Stimulated activated CD4-positive, alpha-beta T cell treated with anti-CD3 and anti-CD28 coated beads, Interleukin-12 subunit alpha, Interleukin-12 subunit beta, amount 100 ng/mL, for 24 hours (primary cell): ENCODE measurements at regions not wholly inside any gene's neighbourhood (a gene's known extent, or its start where the extent isn't known, plus 50 kb on each side); places are given as distances from the start of the nearest gene placed in this dataset.

Experiments used
- DNase-seq, 2 experiments: peaks; one replicate each; pipeline ENCODE4 v3.0.0-alpha.2; 2020; ENCODE audit warnings: low read depth in 2 of 2

DNA sequence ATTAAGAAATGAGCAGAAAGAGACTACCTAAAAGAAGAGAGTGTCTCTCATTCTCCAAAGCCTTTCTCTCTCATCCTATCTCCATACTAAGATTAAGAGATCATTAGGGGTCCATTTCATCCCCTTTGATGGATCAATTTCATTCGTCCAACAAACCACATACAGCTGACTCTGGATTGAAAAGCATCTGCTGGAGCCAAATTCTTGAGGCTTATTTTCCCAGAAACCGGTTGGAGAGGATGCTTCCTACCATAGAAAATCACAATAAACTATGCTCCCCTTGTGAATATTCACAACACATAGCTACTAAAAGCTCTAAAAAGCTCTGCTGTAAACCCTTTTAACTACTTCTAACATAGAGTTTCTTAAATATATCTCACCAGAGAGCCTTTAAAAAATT is 755.0 kb upstream of the ZNF608 start:
- DNase-seq = no peak

DNA sequence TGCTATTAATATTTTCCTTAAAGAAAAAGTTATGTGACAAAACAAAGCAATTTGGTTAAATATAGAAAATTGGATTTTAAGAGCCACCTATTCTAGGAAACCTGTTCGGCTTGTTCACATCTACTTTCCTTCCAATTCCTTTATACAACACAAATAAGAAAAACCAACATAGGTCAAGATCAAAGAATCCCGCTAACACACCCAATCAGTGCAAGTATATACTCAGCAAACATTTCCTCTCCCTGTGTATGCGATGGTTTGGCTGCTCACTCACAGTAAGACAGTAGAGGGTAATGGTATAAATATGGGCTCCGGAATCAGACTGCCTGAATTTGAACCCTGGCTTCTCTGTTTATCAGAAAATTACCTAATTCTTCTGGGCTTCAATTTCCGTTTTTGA is 757.5 kb upstream of the ZNF608 start:
- no peak for DNase-seq

- DNase-seq = no peak
These were observed 758.7 kb upstream of the ZNF608 start for GRCh38 chr5:125505115-125505514.

- DNase-seq = no peak
These were observed 759.7 kb upstream of the ZNF608 start for GRCh38 chr5:125506124-125506523.

DNA sequence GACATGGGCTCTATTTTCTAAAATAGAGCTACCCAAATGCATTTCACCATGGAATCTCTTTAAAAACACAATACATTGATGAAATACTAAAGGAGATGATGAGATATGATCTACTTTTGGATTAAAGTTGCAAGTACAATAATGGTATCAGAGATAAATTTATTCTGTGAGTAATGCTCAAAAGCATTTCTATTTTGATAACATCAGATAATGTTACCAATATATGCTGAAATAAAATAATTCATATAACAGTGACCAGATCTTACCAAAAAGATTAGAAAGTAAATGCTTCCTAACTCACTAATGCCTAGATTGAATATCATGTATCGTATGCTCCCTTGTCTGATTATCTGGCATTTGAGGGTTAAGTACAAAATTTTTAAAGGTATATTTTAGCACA is 761.8 kb upstream of the ZNF608 start:
- no peak for DNase-seq

- DNase-seq = no peak
These were observed 764.2 kb upstream of the ZNF608 start for GRCh38 chr5:125510651-125511050.

- no peak for DNase-seq
These were observed 771.6 kb upstream of the ZNF608 start for GRCh38 chr5:125517973-125518550.

- DNase-seq = no peak
These were observed 774.9 kb upstream of the ZNF608 start for GRCh38 chr5:125521289-125521688.

DNA sequence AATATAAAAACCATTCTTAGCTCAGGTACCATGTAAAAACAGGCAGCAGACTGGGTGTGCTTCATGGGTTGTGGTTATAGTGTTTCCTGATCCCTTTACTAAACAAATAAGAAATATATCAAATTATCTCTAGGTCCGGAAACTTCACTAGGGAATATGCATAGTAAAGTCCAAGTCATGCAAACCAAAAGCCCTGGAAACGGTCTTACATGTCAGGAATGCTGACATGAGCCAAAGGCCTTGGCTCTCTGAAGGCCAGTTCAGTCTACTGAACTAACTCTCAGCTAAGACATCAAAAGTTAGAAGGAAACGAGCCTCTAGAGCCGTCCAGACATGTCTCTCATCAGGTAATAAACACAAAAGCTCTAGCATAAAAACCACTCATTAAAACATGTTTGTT is 778.9 kb upstream of the ZNF608 start:
- DNase-seq = no peak

DNA sequence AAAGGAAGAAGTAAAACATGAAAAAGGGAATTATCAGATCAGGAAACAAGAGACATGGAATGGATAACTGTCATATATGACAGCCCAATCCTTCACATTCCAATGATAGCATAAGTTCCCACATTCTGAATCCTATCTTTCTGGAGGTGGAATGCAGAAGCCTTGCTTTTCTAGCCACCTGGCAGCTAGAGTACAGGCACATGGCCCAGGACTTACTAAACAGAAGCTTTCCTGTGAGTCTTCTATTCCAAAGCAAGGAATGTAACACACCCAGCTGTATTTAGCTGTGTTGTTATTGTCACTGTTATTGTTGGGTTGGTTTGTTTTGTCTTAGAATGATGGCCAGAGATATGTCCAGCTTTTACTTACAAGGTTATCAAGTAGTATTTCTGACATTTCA is 780.5 kb upstream of the ZNF608 start:
- DNase-seq = no peak

DNA sequence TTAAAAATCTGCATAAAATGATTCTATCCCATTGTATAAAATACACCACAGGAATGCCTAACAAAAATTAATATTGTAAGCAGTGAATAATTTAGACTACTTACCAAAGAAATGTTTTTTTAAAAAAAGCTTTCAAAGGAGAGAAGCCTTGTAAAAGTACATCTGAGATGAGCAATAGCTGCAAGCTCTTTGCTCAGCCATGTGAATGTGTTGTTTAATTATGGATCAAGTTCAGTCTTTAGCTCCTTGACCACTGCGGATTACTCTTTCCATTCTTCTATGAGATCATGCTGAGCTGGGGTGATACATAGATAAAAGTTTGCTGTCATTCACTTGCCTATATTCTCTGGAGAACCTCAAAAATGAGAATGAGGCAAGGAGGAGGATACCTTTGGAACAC is 782.4 kb upstream of the ZNF608 start:
- DNase-seq = no peak

- DNase-seq = no peak
These were observed 784.6 kb upstream of the ZNF608 start for GRCh38 chr5:125530833-125531615.

GRCh38 chr5:125536095-125536494 is 789.7 kb upstream of the ZNF608 start:
- no peak for DNase-seq

- DNase-seq = no peak
These were observed 790.1 kb upstream of the ZNF608 start for GRCh38 chr5:125536582-125536981.

DNA sequence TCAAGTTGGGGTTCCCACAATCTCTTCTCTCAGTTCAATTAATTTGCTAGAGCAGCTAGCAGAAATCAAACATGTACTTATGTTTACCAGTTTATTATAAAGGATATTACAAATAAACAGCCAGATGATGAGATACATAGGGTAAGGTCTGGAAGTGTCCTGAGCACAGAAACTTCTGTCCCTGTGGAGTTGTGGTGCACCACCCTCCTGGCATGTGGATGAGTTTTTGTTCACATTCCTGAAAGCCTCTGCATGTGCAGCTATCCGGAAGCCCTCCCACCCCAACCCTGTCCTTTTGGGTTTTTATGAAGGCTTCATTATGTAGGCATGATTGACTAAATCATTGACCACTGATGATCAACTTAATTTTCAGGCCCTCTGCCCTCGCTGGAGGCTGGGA is 791.2 kb upstream of the ZNF608 start:
- DNase-seq = no peak

- DNase-seq = no peak
These were observed 792.0 kb upstream of the ZNF608 start for GRCh38 chr5:125538469-125538868.

- DNase-seq = no peak
These were observed 794.6 kb upstream of the ZNF608 start for GRCh38 chr5:125541085-125541484.

DNA sequence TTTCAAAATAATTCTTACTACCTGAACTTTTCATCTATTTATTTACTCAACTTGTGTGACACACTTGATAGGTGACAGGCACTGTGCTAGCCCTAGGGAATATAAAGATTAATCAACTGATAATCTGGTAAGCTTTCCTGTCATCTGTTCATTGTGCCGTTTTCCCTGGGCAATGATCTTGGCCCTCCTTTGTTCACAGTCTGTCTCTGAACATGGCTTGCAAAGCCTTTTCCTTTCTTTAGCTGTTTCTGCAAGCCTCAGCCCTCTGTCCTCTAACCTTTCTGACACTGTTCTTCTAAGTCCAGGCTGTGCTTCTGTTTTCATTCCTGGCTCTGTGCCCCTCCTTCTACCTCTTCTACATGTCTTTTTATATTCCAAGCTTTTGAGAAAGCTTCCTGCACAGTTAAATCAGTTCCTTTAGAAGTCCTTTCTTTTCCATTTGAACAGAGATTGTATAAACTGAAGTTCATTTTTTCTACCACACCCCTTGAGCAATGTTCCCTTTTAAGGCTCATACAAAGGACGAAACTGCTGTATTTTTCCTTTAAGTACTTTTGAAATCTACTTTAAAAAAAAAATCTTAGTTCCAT is 803.0 kb upstream of the ZNF608 start:
- DNase-seq = no peak

DNA sequence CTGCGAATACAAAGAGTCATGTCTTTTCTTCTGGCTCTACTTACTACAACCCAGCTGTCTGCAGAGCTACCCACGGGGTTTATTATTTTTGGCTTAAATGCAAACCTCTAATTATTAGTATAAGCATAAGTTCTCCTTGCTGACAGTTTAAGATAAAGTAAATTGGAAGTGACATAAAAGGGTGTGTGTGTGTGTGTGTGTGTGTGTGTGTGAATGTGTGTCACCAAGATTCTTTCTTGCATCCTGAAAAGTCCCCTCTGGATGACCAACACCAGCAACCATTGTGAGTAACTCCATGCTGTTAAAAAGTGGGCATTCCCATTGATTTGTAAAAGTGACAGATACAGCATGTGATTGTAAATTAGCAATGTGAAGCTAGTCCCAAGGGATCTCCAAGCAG is 803.8 kb upstream of the ZNF608 start:
- no peak for DNase-seq

DNA sequence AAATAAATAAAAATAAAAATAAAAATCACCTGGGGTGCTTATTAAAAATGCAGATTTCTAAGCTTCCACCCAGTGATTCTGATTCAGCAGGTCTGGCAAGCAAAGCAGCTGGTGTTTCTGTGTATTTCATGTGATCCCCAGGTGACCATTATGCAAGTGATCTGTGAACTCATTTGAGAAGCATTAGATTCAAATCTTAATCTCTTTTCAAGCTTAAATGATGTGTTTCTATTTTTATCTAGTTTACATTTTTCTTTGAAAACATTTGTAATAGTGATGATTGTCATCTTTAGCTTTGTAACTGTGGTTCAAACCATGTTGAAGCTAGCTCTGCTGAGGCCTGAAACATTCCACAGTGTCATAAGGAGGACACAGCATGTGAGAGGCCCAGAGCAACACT is 804.8 kb upstream of the ZNF608 start:
- no peak for DNase-seq

DNA sequence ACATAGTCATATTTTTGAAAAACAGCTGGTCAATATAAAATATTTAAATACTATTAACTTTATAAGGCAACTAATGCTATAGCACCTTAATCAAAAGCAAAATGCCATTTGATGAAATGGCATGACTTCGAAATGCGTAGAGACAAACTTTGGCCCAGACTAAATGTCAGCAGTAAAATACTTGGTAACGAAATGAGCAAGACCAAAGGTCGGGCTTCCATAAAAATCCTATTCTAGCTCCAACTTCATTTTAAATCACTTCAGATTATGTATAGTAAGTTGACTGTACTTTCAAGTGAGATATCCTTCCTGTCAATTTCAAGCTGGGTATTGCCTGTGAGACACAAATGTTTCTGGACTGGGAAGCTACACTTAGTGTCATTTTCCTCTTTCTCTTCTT is 805.4 kb upstream of the ZNF608 start:
- DNase-seq = no peak

- no peak for DNase-seq
These were observed 806.0 kb upstream of the ZNF608 start for GRCh38 chr5:125552486-125552885.

- no peak for DNase-seq
These were observed 807.9 kb upstream of the ZNF608 start for GRCh38 chr5:125554355-125554754.
